WTC11 (cell line): ENCODE measurements at regions not wholly inside any gene's neighbourhood (a gene's known extent, or its start where the extent isn't known, plus 50 kb on each side); places are given as distances from the start of the nearest gene placed in this dataset.

Experiments
- ATAC-seq: fragments of 200-7000 bp; cut with Tn5 transposase; 2 replicates; pipeline ENCODE4 v1.10.0; 2021; ENCODE audit warnings: mild to moderate bottlenecking, moderate library complexity
- CTCF ChIA-PET: fragments of 300-600 bp; sonication (Branson Sonifier 250); formaldehyde crosslinking; loops from one replicate; lab custom pipeline; 2021; ENCODE audit warnings: antibody characterized with exemption; lab: Charles Lee
- POLR2A ChIA-PET: fragments of 350-600 bp; sonication (Branson Sonifier 250); formaldehyde crosslinking; loops from one replicate; lab custom pipeline; 2021; ENCODE audit warnings: antibody characterized with exemption; lab: Charles Lee
- DNase-seq: peaks from one replicate; pipeline ENCODE4 v3.0.0; 2021; ENCODE audit warnings: low spot score
- H3K27ac Mint-ChIP-seq: 2 replicates; pipeline ENCODE4 v1.8.0; 2021; ENCODE audit warnings: mixed read lengths
- H3K27me3 Mint-ChIP-seq: 2 replicates; pipeline ENCODE4 v1.8.0; 2021; ENCODE audit warnings: low read depth, mild to moderate bottlenecking, moderate library complexity, mixed read lengths
- H3K36me3 Mint-ChIP-seq: 2 replicates; pipeline ENCODE4 v1.8.0; 2021; ENCODE audit warnings: mixed read lengths
- H3K4me1 Mint-ChIP-seq: 2 replicates; pipeline ENCODE4 v1.8.0; 2022; ENCODE audit warnings: mixed read lengths
- H3K4me3 Mint-ChIP-seq: 2 replicates; pipeline ENCODE4 v1.8.0; 2021; ENCODE audit warnings: mild to moderate bottlenecking, moderate library complexity, mixed read lengths
- H3K9me3 Mint-ChIP-seq: 2 replicates; pipeline ENCODE4 v1.8.0; 2021; ENCODE audit warnings: mixed read lengths
- CREB1 ChIP-seq: sonication (generic); formaldehyde crosslinking; IDR thresholded peaks from 2 replicates; pipeline ENCODE4 v1.8.0; 2023; ENCODE audit warnings: mild to moderate bottlenecking, missing genetic modification reagents
- ELF4 ChIP-seq: sonication (generic); formaldehyde crosslinking; IDR thresholded peaks from 2 replicates; pipeline ENCODE4 v1.8.1; 2022; ENCODE audit warnings: low read depth, mild to moderate bottlenecking, moderate library complexity, missing genetic modification reagents
- GABPB1 ChIP-seq: sonication (generic); formaldehyde crosslinking; IDR thresholded peaks from 2 replicates; pipeline ENCODE4 v1.8.1; 2023; ENCODE audit warnings: mild to moderate bottlenecking, missing genetic modification reagents
- GRHL2 ChIP-seq: fragments of 250-450 bp; sonication (Bioruptor Pico); IDR thresholded peaks from 2 replicates; pipeline ENCODE4 v1.8.0; 2022; ENCODE audit warnings: mild to moderate bottlenecking, moderate library complexity; ENCODE audit not compliant: insufficient replicate concordance, severe bottlenecking
- OVOL2 ChIP-seq: fragments of 250-450 bp; sonication (Bioruptor Pico); IDR thresholded peaks from 2 replicates; pipeline ENCODE4 v1.9.0; 2021; ENCODE audit warnings: mild to moderate bottlenecking, borderline replicate concordance
- PRRX2 ChIP-seq: fragments of 250-450 bp; sonication (Bioruptor Pico); IDR thresholded peaks from 2 replicates; pipeline ENCODE4 v1.8.0; 2021; ENCODE audit warnings: mild to moderate bottlenecking
- RELA ChIP-seq: sonication (generic); formaldehyde crosslinking; IDR thresholded peaks from 2 replicates; pipeline ENCODE4 v1.8.1; 2022; ENCODE audit warnings: missing genetic modification reagents, mild to moderate bottlenecking, borderline replicate concordance
- TF ChIP-seq, protein P1 (sequence below): fragments of 250-450 bp; sonication (Bioruptor Pico); conservative IDR thresholded peaks from 2 replicates; pipeline ENCODE4 v1.9.0; 2021; ENCODE audit warnings: mild to moderate bottlenecking
- TF ChIP-seq, protein P2 (sequence below): sonication (generic); formaldehyde crosslinking; IDR thresholded peaks from 2 replicates; pipeline ENCODE4 v1.8.1; 2023; ENCODE audit warnings: mild to moderate bottlenecking, missing genetic modification reagents, moderate library complexity
- TF ChIP-seq, protein P3 (sequence below): sonication (generic); formaldehyde crosslinking; IDR thresholded peaks from 2 replicates; pipeline ENCODE4 v1.8.0; 2022; ENCODE audit warnings: mild to moderate bottlenecking, missing genetic modification reagents
- TF ChIP-seq, protein P4 (sequence below): fragments of 250-450 bp; sonication (Bioruptor Pico); IDR thresholded peaks from 2 replicates; pipeline ENCODE4 v1.9.0; 2021; ENCODE audit warnings: mild to moderate bottlenecking
- TF ChIP-seq, protein P5 (sequence below): sonication (generic); formaldehyde crosslinking; conservative IDR thresholded peaks from 2 replicates; pipeline ENCODE4 v1.8.1; 2023; ENCODE audit warnings: mild to moderate bottlenecking, low read depth, missing genetic modification reagents, moderate library complexity
- TF ChIP-seq, protein P6 (sequence below): sonication (generic); formaldehyde crosslinking; IDR thresholded peaks from 2 replicates; pipeline ENCODE4 v1.8.1; 2023; ENCODE audit warnings: mild to moderate bottlenecking, missing genetic modification reagents, borderline replicate concordance

DNA sequence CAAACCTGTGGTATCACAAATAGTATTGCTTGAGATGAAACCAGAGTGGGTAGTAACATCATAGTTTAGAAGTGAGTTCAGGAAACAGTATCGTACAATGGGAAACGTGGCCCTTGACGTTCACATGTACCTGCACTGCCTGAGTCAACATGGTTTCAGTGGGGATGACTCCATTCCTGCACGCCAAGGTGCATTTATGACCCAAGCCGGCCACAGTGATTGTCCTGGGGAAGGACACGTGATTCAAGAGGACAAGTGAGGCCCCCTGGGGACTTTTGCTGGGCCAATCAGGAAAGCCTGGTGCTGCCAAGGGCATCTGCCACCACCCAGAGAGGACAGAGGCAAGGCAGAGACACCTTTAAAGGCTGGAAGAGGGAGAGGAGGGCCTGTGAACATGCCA is 119.2 kb downstream of the AXIN2 start (continued):
- TF ChIP-seq, protein P1, sequence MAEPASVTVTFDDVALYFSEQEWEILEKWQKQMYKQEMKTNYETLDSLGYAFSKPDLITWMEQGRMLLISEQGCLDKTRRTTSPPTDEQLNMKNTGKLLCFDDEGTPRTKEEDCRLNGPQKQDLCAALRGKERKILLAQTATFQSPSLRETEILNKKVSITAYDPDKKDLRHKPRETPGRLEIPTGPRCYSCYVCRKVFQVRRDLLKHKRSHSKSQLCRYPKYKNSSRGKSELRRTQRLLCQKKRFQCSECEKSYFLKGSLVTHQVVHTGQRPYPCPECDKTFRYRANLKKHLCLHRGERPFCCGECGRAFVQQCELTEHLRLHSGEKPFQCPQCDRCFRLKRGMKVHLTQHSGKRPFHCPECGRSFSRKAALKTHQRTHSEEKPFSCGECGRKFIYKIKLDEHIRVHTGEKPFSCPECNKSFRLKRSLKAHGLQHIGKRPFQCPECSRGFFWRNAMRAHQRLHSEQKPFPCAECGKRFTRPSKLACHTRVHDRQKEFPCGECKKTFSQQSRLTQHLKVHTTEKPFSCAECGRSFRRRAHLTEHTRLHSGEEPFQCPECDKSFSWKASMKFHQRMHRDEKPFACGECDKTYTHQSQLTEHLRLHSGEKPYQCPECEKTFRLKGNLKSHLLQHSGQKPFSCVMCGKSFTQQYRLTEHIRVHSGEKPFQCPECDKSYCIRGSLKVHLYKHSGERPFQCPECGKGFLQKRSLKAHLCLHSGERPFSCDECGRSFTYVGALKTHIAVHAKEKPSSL (CRISPR knock-in tag) = no peak

DNA sequence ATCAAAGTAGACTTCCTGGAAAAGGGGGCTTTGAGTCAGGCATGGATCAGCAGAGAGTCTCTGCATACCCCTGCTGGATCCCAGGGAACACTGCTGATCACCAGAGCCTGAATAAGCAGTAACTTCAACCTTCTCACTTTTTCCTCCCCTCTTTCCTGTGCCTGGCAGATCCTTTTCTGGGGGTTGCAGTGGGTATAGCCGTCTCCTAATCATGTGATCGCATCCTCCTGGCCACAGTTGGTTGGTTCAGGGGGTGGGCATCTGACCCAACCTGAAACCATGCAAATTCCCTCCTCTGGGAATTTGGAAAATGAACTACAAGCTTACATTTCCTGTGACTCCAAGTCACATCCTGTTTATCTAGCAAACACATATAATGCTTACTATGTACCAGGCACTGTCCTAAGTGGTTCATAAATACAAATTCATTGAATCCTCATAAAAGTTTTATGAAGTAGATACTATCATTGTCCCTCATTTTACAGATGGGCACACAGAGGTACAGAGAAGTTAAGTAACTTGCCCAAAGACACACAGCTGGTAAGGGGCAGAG is 120.3 kb downstream of the AXIN2 start:
- Mint-ChIP-seq H3K4me3 (no peak overlapping the region), H3K27ac (no peak overlapping the region), H3K9me3 (peaks cover 5% of the 10 kb centered on the region), H3K27me3 (no peaks in the 10 kb centered on the region), H3K4me1 (peaks cover 13% of the 10 kb centered on the region), H3K36me3 (no peaks in the 10 kb centered on the region)
- TF ChIP-seq PRRX2 (CRISPR knock-in tag) (no peak), OVOL2 (CRISPR knock-in tag) (no peak)
- TF ChIP-seq, protein P2, sequence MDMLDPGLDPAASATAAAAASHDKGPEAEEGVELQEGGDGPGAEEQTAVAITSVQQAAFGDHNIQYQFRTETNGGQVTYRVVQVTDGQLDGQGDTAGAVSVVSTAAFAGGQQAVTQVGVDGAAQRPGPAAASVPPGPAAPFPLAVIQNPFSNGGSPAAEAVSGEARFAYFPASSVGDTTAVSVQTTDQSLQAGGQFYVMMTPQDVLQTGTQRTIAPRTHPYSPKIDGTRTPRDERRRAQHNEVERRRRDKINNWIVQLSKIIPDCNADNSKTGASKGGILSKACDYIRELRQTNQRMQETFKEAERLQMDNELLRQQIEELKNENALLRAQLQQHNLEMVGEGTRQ (CRISPR knock-in tag) = 0 out of 2 replicates have a peak, but pooled peaks have one; percentile 22
- ChIA-PET CTCF (interaction anchor here (1.5 to 1.6 kb wide), 2 partner anchors 15 to 147 kb away, joined by 4 to 5 read pairs; no protein-coding TSS in a partner anchor), POLR2A (no interaction called here)
- DNase-seq (no peak), ATAC-seq (peak; percentile 58)

DNA sequence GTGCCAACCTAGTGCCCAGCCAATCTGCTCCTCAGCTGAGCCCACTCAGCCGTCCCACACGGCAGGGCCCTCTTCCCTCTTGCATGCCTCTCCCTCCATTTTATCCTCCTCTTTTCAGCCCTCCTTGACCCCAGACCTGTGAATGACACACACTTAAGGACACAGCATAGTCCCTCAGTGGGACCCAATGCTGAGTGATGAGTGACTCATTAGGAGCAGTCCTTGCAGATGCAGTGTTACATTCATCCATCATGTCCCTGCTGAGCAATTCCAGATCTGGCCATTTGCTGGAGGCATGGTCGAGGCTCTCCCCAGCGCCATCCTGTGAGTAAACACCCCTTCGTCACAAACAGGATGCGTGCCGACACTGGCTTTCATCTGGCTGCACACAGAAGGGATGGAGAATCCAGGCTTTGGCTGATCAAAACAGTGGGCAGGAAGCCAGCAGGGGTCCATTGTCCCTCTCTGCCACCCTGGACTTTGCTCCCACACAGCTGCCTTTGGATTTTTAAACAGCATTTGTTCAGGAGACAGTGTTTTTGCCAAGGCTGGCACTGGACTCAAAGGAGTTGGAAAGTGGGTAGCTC is 122.6 kb downstream of the AXIN2 start:
- Mint-ChIP-seq H3K36me3 (peaks cover 2% of the 10 kb centered on the region; the same call in 1 of the 2 replicates), H3K9me3 (no peaks in the 10 kb centered on the region), H3K27ac (no peak overlapping the region)
- POLR2A ChIA-PET = no interaction called here
- TF ChIP-seq ELF4 (CRISPR knock-in tag) (no peak), GABPB1 (peak; percentile 44; the same call in 1 of the 2 replicates)
- TF ChIP-seq, protein P3, sequence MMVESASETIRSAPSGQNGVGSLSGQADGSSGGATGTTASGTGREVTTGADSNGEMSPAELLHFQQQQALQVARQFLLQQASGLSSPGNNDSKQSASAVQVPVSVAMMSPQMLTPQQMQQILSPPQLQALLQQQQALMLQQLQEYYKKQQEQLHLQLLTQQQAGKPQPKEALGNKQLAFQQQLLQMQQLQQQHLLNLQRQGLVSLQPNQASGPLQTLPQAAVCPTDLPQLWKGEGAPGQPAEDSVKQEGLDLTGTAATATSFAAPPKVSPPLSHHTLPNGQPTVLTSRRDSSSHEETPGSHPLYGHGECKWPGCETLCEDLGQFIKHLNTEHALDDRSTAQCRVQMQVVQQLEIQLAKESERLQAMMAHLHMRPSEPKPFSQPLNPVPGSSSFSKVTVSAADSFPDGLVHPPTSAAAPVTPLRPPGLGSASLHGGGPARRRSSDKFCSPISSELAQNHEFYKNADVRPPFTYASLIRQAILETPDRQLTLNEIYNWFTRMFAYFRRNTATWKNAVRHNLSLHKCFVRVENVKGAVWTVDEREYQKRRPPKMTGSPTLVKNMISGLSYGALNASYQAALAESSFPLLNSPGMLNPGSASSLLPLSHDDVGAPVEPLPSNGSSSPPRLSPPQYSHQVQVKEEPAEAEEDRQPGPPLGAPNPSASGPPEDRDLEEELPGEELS (CRISPR knock-in tag) = no peak
- TF ChIP-seq, all 79 proteins: peak for 1
- DNase-seq (no peak), ATAC-seq (no peak)
- CTCF ChIA-PET = no interaction called here
- H3K27me3 Mint-ChIP-seq = no peaks in the 10 kb centered on the region
- H3K4me3 Mint-ChIP-seq = no peak overlapping the region
- peaks cover 13% of the 10 kb centered on the region for H3K4me1 Mint-ChIP-seq

DNA sequence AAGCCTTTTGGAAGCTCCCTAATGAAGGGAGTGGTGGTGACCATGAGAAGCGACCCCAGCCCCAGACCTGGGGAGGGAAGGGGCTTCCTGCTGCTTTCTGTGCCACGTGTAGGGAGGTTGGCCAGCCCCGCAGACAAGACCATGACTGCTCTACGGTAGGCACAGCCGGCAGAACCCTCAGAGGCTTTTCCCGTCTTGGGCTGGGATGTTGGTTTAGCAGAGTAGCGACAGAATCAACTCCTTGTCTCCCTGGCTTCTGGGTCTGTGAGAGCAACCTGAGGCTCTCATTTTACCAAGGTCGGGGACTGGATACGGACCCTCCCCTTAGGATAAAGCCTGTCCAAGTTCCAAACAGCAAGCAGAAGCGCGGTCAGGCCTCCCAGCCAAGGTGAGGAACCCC is 123.3 kb downstream of the AXIN2 start:
- Mint-ChIP-seq H3K27ac (no peak overlapping the region), H3K27me3 (no peaks in the 10 kb centered on the region), H3K36me3 (peaks cover 2% of the 10 kb centered on the region; the same call in 1 of the 2 replicates), H3K9me3 (peaks cover 5% of the 10 kb centered on the region), H3K4me1 (peaks cover 13% of the 10 kb centered on the region), H3K4me3 (no peak overlapping the region)
- DNase-seq = no peak
- ChIA-PET POLR2A (interaction anchor here (0.6 kb wide), 1 partner anchor 602 kb away, joined by 4 read pairs; no protein-coding TSS in a partner anchor), CTCF (no interaction called here)
- no peak for ATAC-seq
- TF ChIP-seq, protein P4, sequence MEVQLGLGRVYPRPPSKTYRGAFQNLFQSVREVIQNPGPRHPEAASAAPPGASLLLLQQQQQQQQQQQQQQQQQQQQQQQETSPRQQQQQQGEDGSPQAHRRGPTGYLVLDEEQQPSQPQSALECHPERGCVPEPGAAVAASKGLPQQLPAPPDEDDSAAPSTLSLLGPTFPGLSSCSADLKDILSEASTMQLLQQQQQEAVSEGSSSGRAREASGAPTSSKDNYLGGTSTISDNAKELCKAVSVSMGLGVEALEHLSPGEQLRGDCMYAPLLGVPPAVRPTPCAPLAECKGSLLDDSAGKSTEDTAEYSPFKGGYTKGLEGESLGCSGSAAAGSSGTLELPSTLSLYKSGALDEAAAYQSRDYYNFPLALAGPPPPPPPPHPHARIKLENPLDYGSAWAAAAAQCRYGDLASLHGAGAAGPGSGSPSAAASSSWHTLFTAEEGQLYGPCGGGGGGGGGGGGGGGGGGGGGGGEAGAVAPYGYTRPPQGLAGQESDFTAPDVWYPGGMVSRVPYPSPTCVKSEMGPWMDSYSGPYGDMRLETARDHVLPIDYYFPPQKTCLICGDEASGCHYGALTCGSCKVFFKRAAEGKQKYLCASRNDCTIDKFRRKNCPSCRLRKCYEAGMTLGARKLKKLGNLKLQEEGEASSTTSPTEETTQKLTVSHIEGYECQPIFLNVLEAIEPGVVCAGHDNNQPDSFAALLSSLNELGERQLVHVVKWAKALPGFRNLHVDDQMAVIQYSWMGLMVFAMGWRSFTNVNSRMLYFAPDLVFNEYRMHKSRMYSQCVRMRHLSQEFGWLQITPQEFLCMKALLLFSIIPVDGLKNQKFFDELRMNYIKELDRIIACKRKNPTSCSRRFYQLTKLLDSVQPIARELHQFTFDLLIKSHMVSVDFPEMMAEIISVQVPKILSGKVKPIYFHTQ (CRISPR knock-in tag) = no peak
- TF ChIP-seq, protein P5, sequence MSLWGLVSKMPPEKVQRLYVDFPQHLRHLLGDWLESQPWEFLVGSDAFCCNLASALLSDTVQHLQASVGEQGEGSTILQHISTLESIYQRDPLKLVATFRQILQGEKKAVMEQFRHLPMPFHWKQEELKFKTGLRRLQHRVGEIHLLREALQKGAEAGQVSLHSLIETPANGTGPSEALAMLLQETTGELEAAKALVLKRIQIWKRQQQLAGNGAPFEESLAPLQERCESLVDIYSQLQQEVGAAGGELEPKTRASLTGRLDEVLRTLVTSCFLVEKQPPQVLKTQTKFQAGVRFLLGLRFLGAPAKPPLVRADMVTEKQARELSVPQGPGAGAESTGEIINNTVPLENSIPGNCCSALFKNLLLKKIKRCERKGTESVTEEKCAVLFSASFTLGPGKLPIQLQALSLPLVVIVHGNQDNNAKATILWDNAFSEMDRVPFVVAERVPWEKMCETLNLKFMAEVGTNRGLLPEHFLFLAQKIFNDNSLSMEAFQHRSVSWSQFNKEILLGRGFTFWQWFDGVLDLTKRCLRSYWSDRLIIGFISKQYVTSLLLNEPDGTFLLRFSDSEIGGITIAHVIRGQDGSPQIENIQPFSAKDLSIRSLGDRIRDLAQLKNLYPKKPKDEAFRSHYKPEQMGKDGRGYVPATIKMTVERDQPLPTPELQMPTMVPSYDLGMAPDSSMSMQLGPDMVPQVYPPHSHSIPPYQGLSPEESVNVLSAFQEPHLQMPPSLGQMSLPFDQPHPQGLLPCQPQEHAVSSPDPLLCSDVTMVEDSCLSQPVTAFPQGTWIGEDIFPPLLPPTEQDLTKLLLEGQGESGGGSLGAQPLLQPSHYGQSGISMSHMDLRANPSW (CRISPR knock-in tag) = no peak
- TF ChIP-seq, protein P6, sequence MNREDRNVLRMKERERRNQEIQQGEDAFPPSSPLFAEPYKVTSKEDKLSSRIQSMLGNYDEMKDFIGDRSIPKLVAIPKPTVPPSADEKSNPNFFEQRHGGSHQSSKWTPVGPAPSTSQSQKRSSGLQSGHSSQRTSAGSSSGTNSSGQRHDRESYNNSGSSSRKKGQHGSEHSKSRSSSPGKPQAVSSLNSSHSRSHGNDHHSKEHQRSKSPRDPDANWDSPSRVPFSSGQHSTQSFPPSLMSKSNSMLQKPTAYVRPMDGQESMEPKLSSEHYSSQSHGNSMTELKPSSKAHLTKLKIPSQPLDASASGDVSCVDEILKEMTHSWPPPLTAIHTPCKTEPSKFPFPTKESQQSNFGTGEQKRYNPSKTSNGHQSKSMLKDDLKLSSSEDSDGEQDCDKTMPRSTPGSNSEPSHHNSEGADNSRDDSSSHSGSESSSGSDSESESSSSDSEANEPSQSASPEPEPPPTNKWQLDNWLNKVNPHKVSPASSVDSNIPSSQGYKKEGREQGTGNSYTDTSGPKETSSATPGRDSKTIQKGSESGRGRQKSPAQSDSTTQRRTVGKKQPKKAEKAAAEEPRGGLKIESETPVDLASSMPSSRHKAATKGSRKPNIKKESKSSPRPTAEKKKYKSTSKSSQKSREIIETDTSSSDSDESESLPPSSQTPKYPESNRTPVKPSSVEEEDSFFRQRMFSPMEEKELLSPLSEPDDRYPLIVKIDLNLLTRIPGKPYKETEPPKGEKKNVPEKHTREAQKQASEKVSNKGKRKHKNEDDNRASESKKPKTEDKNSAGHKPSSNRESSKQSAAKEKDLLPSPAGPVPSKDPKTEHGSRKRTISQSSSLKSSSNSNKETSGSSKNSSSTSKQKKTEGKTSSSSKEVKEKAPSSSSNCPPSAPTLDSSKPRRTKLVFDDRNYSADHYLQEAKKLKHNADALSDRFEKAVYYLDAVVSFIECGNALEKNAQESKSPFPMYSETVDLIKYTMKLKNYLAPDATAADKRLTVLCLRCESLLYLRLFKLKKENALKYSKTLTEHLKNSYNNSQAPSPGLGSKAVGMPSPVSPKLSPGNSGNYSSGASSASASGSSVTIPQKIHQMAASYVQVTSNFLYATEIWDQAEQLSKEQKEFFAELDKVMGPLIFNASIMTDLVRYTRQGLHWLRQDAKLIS (CRISPR knock-in tag) = no peak
- TF ChIP-seq GRHL2 (CRISPR knock-in tag) = no peak
- no peak for TF ChIP-seq RELA (CRISPR knock-in tag)
- no peak for TF ChIP-seq PRRX2 (CRISPR knock-in tag)
- TF ChIP-seq CREB1 (CRISPR knock-in tag) = no peak
